ENCODE measurements at regions not wholly inside any gene's neighbourhood (a gene's known extent, or its start where the extent isn't known, plus 50 kb on each side); places are given as distances from the start of the nearest gene placed in this dataset.

- ATAC-seq, result no peak
- TF ChIP-seq ZFP30 (CRISPR knock-in tag; IDR thresholded peaks at IDR 0.05) (no peak), ZNF565 (CRISPR knock-in tag; conservative IDR thresholded peaks at IDR 0.05; ENCODE audit: low read depth) (no peak), CSDC2 (CRISPR knock-in tag; IDR thresholded peaks at IDR 0.05) (no peak), GLIS3 (CRISPR knock-in tag; IDR thresholded peaks at IDR 0.05) (no peak), ZFP3 (CRISPR knock-in tag; IDR thresholded peaks at IDR 0.05) (no peak), TSHZ2 (CRISPR knock-in tag; IDR thresholded peaks at IDR 0.05) (no peak), PATZ1 (CRISPR knock-in tag; IDR thresholded peaks at IDR 0.05; ENCODE audit: borderline replicate concordance) (no peak), RARB (CRISPR knock-in tag; IDR thresholded peaks at IDR 0.05) (no peak), CSRNP3 (CRISPR knock-in tag; IDR thresholded peaks at IDR 0.05) (no peak), TCF4 (CRISPR knock-in tag; IDR thresholded peaks at IDR 0.05; ENCODE audit: borderline replicate concordance) (no peak), POU6F1 (CRISPR knock-in tag; IDR thresholded peaks at IDR 0.05; ENCODE audit: borderline replicate concordance, low read depth) (no peak)
These were observed 117.3 kb downstream of the GALR1 start for GRCh38 chr18:77366720-77367641.

- no peak for ATAC-seq
- TF ChIP-seq ZC3H10 (CRISPR knock-in tag; IDR thresholded peaks at IDR 0.05) (no peak), OSR1 (CRISPR knock-in tag; IDR thresholded peaks at IDR 0.05) (no peak), TCF4 (CRISPR knock-in tag; IDR thresholded peaks at IDR 0.05; ENCODE audit: borderline replicate concordance) (no peak), ZNF70 (CRISPR knock-in tag; IDR thresholded peaks at IDR 0.05) (no peak), RARB (CRISPR knock-in tag; IDR thresholded peaks at IDR 0.05) (no peak), BACH2 (CRISPR knock-in tag; IDR thresholded peaks at IDR 0.05; ENCODE audit: borderline replicate concordance) (no peak), CSRNP3 (CRISPR knock-in tag; IDR thresholded peaks at IDR 0.05) (no peak), ZFP3 (CRISPR knock-in tag; IDR thresholded peaks at IDR 0.05) (no peak), GLIS3 (CRISPR knock-in tag; IDR thresholded peaks at IDR 0.05) (no peak), SNAI2 (CRISPR knock-in tag; IDR thresholded peaks at IDR 0.05) (no peak), ZFP30 (CRISPR knock-in tag; IDR thresholded peaks at IDR 0.05) (no peak), ARNTL (CRISPR knock-in tag; IDR thresholded peaks at IDR 0.05; ENCODE audit: borderline replicate concordance, low read depth) (no peak), ZNF8 (CRISPR knock-in tag; IDR thresholded peaks at IDR 0.05) (no peak), ESRRG (CRISPR knock-in tag; IDR thresholded peaks at IDR 0.05) (no peak), PATZ1 (CRISPR knock-in tag; IDR thresholded peaks at IDR 0.05; ENCODE audit: borderline replicate concordance) (no peak), PPARA (CRISPR knock-in tag; IDR thresholded peaks at IDR 0.05; ENCODE audit: borderline replicate concordance) (no peak), ZNF565 (CRISPR knock-in tag; conservative IDR thresholded peaks at IDR 0.05; ENCODE audit: low read depth) (no peak), CSDC2 (CRISPR knock-in tag; IDR thresholded peaks at IDR 0.05) (no peak), TSHZ2 (CRISPR knock-in tag; IDR thresholded peaks at IDR 0.05) (no peak), POU6F1 (CRISPR knock-in tag; IDR thresholded peaks at IDR 0.05; ENCODE audit: borderline replicate concordance, low read depth) (no peak)
These were observed 120.0 kb downstream of the GALR1 start for GRCh38 chr18:77369644-77370043.
